ENCODE measurements at regions not wholly inside any gene's neighbourhood (a gene's known extent, or its start where the extent isn't known, plus 50 kb on each side); places are given as distances from the start of the nearest gene placed in this dataset.

DNA sequence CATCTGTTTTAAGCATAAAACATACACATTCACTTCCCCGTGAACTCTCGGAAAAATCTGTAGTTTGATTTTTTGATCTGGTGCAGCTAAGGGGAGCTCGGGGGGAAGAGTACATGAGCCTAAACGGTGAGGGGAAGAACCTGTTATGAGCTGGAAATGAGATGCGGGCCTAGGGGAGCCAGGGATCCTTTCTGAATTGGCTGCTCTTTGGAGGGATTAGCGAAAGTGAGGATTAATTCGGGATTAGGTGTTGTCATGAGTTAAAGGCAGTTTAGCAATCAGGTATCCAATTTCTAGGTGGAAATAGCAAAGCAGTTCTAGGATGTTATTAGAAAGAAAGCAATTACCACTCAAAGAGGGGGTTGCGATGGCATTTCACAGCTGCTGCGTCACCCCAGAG is 51.1 kb upstream of the ADARB2 start:
- no peak for DNase-seq (ENCODE audit: low read depth)
